Calu3 (cell line): ENCODE measurements at regions not wholly inside any gene's neighbourhood (a gene's known extent, or its start where the extent isn't known, plus 50 kb on each side); places are given as distances from the start of the nearest gene placed in this dataset.

Experiments used
- BruUV-seq: library from RNA; stranded (reverse); fragments of 400-500 nt; replicated peaks from 2 replicates; lab custom pipeline; 2021; lab: Mats Ljungman, UMichigan
- CTCF ChIA-PET: fragments of 300-600 bp; sonication (Branson Sonifier 250); formaldehyde crosslinking; loops from one replicate; lab custom pipeline; 2022; ENCODE audit warnings: antibody characterized with exemption; lab: Charles Lee
- DNase-seq: peaks from one replicate; pipeline ENCODE4 v3.0.0; 2022
- H3K27ac Mint-ChIP-seq: one replicate; pipeline ENCODE4 v1.8.0; 2022; ENCODE audit warnings: mixed read lengths; ENCODE audit not compliant: unreplicated experiment
- H3K27me3 Mint-ChIP-seq: one replicate; pipeline ENCODE4 v1.8.0; 2022; ENCODE audit warnings: mixed read lengths; ENCODE audit not compliant: unreplicated experiment
- H3K36me3 Mint-ChIP-seq: one replicate; pipeline ENCODE4 v1.8.0; 2022; ENCODE audit warnings: mild to moderate bottlenecking, moderate library complexity, mixed read lengths; ENCODE audit not compliant: insufficient read depth, unreplicated experiment
- H3K4me1 Mint-ChIP-seq: one replicate; pipeline ENCODE4 v1.8.0; 2022; ENCODE audit warnings: mild to moderate bottlenecking, low read depth, mixed read lengths; ENCODE audit not compliant: unreplicated experiment
- H3K4me3 Mint-ChIP-seq: one replicate; pipeline ENCODE4 v1.8.0; 2022; ENCODE audit warnings: mild to moderate bottlenecking, low read depth, moderate library complexity, mixed read lengths; ENCODE audit not compliant: unreplicated experiment
- H3K9me3 Mint-ChIP-seq: one replicate; pipeline ENCODE4 v1.8.0; 2022; ENCODE audit warnings: low read depth, mixed read lengths; ENCODE audit not compliant: unreplicated experiment
- CTCF ChIP-seq: fragments of 200-600 bp; IDR thresholded peaks from one replicate; pipeline ENCODE4 v1.8.0; 2022; ENCODE audit warnings: antibody characterized with exemption; ENCODE audit not compliant: unreplicated experiment
- intact Hi-C: fragments of 100-400 bp; cut with micrococcal nuclease; formaldehyde crosslinking; loops from one replicate; pipeline ENCODE4 v1.10.0; 2022; ENCODE audit not compliant: unreplicated experiment

GRCh38 chr11:95702526-95702925 is 87.1 kb downstream of the FAM76B start:
- peaks cover 9% of the 10 kb centered on the region for H3K4me1 Mint-ChIP-seq
- no peaks in the 10 kb centered on the region for H3K27me3 Mint-ChIP-seq
- H3K9me3 Mint-ChIP-seq, result no peaks in the 10 kb centered on the region
- BruUV-seq, result no TSS peak
- H3K36me3 Mint-ChIP-seq, result no peaks in the 10 kb centered on the region
- no peak overlapping the region for H3K4me3 Mint-ChIP-seq
- intact Hi-C loops, result no loop called here
- CTCF ChIA-PET, result interaction anchor here (0.7 to 1.4 kb wide), 2 partner anchors 298 to 548 kb away, joined by 3 to 4 read pairs; no protein-coding TSS in a partner anchor
- no peak overlapping the region for H3K27ac Mint-ChIP-seq
- no peak for DNase-seq
- TF ChIP-seq CTCF, result no peak

GRCh38 chr11:95700471-95700817 is 89.1 kb downstream of the FAM76B start:
- no peak for TF ChIP-seq CTCF
- H3K4me3 Mint-ChIP-seq, result no peak overlapping the region
- no peak overlapping the region for H3K27ac Mint-ChIP-seq
- H3K9me3 Mint-ChIP-seq, result no peaks in the 10 kb centered on the region
- intact Hi-C loops, result no loop called here
- DNase-seq, result no peak
- CTCF ChIA-PET, result no interaction called here
- peaks cover 9% of the 10 kb centered on the region for H3K4me1 Mint-ChIP-seq
- no peaks in the 10 kb centered on the region for H3K36me3 Mint-ChIP-seq
- no TSS peak for BruUV-seq
- H3K27me3 Mint-ChIP-seq, result no peaks in the 10 kb centered on the region

GRCh38 chr11:95699631-95700470 is 89.7 kb downstream of the FAM76B start:
- intact Hi-C loops, result no loop called here
- DNase-seq, result no peak

More at GRCh38 chr11:95699631-95700470, 89.7 kb downstream of the FAM76B start:
- no TSS peak for BruUV-seq
- H3K27ac Mint-ChIP-seq, result no peak overlapping the region
- H3K9me3 Mint-ChIP-seq, result no peaks in the 10 kb centered on the region
- no peaks in the 10 kb centered on the region for H3K27me3 Mint-ChIP-seq
- no peak for TF ChIP-seq CTCF
- CTCF ChIA-PET, result no interaction called here
- H3K36me3 Mint-ChIP-seq, result no peaks in the 10 kb centered on the region
- H3K4me1 Mint-ChIP-seq, result peaks cover 9% of the 10 kb centered on the region
- H3K4me3 Mint-ChIP-seq, result no peak overlapping the region
